ENCODE measurements at regions not wholly inside any gene's neighbourhood (a gene's known extent, or its start where the extent isn't known, plus 50 kb on each side); places are given as distances from the start of the nearest gene placed in this dataset.

- Histone ChIP-seq H3K4me3 (no peak overlapping the region), H3K9me3 (no peaks in the 10 kb centered on the region)
- TF ChIP-seq POLR2AphosphoS5 (IDR thresholded peaks at IDR 0.05) (no peak), EP300 (IDR thresholded peaks at IDR 0.05) (no peak), POLR2A (IDR thresholded peaks at IDR 0.05) (no peak)
- TF ChIP-seq, protein P1, sequence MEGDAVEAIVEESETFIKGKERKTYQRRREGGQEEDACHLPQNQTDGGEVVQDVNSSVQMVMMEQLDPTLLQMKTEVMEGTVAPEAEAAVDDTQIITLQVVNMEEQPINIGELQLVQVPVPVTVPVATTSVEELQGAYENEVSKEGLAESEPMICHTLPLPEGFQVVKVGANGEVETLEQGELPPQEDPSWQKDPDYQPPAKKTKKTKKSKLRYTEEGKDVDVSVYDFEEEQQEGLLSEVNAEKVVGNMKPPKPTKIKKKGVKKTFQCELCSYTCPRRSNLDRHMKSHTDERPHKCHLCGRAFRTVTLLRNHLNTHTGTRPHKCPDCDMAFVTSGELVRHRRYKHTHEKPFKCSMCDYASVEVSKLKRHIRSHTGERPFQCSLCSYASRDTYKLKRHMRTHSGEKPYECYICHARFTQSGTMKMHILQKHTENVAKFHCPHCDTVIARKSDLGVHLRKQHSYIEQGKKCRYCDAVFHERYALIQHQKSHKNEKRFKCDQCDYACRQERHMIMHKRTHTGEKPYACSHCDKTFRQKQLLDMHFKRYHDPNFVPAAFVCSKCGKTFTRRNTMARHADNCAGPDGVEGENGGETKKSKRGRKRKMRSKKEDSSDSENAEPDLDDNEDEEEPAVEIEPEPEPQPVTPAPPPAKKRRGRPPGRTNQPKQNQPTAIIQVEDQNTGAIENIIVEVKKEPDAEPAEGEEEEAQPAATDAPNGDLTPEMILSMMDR (IDR thresholded peaks at IDR 0.05), result no peak
Measured at GRCh38 chr7:13047061-13047460, 359.6 kb downstream of the ARL4A start.

DNA sequence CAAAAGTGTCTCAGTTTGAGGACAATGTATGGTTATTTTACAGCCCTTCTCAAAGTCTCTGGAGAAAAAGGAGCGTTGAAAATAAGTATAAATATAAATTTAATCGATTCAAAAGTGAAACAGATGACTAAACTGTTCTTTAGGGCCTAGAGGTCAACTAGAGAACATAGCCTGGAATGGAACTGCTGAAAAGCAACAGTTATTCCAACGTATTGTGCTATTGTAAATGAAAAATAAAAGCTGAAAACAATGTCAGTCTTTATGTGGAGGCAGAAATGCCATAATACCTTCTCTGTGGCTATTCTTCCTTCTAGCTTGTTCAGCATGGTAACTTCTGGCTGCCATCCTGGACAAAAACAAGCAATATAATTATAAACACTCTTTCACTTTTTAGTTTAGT is 362.5 kb downstream of the ARL4A start:
- H3K4me1 ChIP-seq, result peaks cover 0 to 4% (median 0%) of the 10 kb centered on the region in 3 donors
- H3K27ac ChIP-seq, result no peak overlapping the region
- H3K4me3 ChIP-seq, result no peak overlapping the region
- ATAC-seq, result no peak
- no peaks in the 10 kb centered on the region for H3K27me3 ChIP-seq
- H3K9me3 ChIP-seq, result no peaks in the 10 kb centered on the region
- TF ChIP-seq, protein P1 (IDR thresholded peaks at IDR 0.05), result no peak
- TF ChIP-seq EP300 (IDR thresholded peaks at IDR 0.05), result no peak
- no peak for TF ChIP-seq POLR2AphosphoS5 (IDR thresholded peaks at IDR 0.05)
- TF ChIP-seq POLR2A (IDR thresholded peaks at IDR 0.05), result no peak
- WGBS, 2 donors (ENCODE audit: low coverage in 1 of 2), result 42 to 67% methylated on average over 3 of the region's 3 CpGs
- H3K36me3 ChIP-seq, result no peaks in the 10 kb centered on the region

More at GRCh38 chr7:13047061-13047460, 359.6 kb downstream of the ARL4A start:
- no peaks in the 10 kb centered on the region for H3K36me3 ChIP-seq
- no peaks in the 10 kb centered on the region for H3K27me3 ChIP-seq
- no peak overlapping the region for H3K27ac ChIP-seq
- WGBS, 2 donors (ENCODE audit: low coverage in 1 of 2), result 70 to 89% methylated on average over 3 to 4 of the region's 4 CpGs
- ATAC-seq, result no peak
- H3K4me1 ChIP-seq, result peaks cover 0 to 4% (median 0%) of the 10 kb centered on the region in 3 donors

DNA sequence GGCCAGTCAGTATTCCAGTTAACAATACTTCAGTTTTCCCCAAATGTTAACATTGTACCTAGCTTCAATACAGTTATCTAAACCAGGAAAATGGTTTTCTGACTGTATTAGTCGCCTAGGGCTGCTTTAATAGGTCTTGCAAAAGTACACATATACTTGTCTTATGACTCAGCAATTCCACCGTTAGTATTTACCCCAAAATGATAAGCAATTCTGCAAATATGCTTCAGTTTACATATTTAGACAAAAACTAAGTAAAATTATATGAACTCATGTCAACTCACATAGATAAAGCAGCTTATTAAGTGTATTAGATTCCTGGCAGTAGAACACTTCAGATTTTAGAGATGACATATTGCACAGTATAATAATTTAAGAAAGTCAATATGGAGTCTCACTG is 363.3 kb downstream of the ARL4A start:
- TF ChIP-seq POLR2AphosphoS5 (IDR thresholded peaks at IDR 0.05) (no peak), EP300 (IDR thresholded peaks at IDR 0.05) (no peak), POLR2A (IDR thresholded peaks at IDR 0.05) (no peak)
- TF ChIP-seq, protein P1 (IDR thresholded peaks at IDR 0.05), result no peak
- H3K36me3 ChIP-seq, result no peaks in the 10 kb centered on the region
- no peaks in the 10 kb centered on the region for H3K27me3 ChIP-seq
- no peak overlapping the region for H3K27ac ChIP-seq
- H3K4me1 ChIP-seq, result peaks cover 0 to 4% (median 0%) of the 10 kb centered on the region in 3 donors
- ATAC-seq, result no peak
- WGBS, 2 donors (ENCODE audit: low coverage in 1 of 2), result 26 to 70% methylated on average over 2 of the region's 2 CpGs
- H3K9me3 ChIP-seq, result no peaks in the 10 kb centered on the region
- H3K4me3 ChIP-seq, result no peak overlapping the region

DNA sequence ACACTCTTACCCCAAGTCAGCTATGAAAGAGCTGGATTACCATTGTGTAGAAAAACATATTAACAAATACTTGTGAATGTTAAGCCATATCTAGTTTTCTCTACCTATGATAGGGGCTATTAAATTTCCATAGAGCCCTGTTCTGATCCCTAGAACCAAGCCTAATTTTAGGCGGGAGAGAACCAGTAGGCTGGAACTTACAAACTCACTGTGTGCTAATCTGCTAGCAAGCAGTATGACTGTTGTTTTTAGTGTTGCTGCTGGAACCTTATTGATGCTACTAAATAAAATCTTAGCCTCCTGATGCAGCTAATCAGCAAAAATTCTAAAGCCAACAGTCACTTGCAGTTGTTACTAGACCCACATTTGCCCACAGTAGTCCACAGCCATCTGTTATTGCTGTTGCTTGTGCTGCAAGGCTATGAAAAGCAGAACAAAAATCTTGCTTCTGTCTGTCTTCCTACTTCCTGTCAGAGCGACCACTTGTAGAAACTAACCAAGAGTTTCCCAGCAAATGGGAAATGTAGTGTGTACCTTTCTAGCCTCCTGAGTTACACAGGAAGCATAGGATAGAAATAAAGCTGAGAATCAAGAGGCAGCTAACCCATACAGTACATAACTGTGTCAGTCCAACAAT is 368.4 kb downstream of the ARL4A start:
- H3K36me3 ChIP-seq, result no peaks in the 10 kb centered on the region
- H3K27me3 ChIP-seq, result no peaks in the 10 kb centered on the region
- H3K9me3 ChIP-seq, result no peaks in the 10 kb centered on the region
- no peaks in the 10 kb centered on the region for H3K4me1 ChIP-seq
- H3K4me3 ChIP-seq, result no peak overlapping the region
- no peak for ATAC-seq
- no peak overlapping the region for H3K27ac ChIP-seq
- TF ChIP-seq EP300 (IDR thresholded peaks at IDR 0.05), result no peak
- WGBS, 2 donors (ENCODE audit: low coverage in 1 of 2), result 70 to 82% methylated on average over 1 to 2 of the region's 2 CpGs

GRCh38 chr7:13057462-13058200 is 370.2 kb downstream of the ARL4A start:
- no peaks in the 10 kb centered on the region for H3K4me1 ChIP-seq
- H3K36me3 ChIP-seq, result no peaks in the 10 kb centered on the region
- H3K4me3 ChIP-seq, result no peak overlapping the region
- H3K9me3 ChIP-seq, result no peaks in the 10 kb centered on the region
- no peak for ATAC-seq
- no peaks in the 10 kb centered on the region for H3K27me3 ChIP-seq
- 56 to 61% methylated on average over 5 to 6 of the region's 6 CpGs for WGBS, 2 donors (ENCODE audit: low coverage in 1 of 2)
- peak overlapping the region in 1 of 4 donors; percentile 20 for H3K27ac ChIP-seq
- no peak for TF ChIP-seq EP300 (IDR thresholded peaks at IDR 0.05)
- no peak for TF ChIP-seq POLR2A (IDR thresholded peaks at IDR 0.05)
- TF ChIP-seq, protein P1 (IDR thresholded peaks at IDR 0.05), result no peak
- TF ChIP-seq POLR2AphosphoS5 (IDR thresholded peaks at IDR 0.05), result no peak
